ENCODE measurements at regions not wholly inside any gene's neighbourhood (a gene's known extent, or its start where the extent isn't known, plus 50 kb on each side); places are given as distances from the start of the nearest gene placed in this dataset.

DNA sequence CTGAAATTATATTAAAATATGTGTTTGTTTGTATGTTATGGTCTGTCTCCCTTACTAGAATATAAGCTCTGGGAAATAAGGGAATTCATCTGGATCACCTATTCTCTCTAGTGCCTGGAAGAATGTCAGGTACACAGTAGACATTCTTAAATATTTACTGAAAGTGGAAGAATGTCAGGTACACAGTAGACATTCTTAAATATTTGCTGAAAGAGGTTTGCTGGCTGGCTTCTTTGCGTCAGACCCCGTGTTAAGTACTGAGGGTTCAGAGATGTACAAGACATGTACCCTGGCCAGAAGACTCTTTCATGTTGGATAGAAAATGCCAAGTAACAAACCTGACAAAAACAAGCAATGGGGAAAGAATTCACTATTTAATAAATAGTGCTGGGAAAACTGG lies 199.1 kb downstream of the INSC start:
- Histone ChIP-seq H3K9me3 (no peaks in the 10 kb centered on the region), H3K4me3 (no peak overlapping the region), H3K4me1 (no peaks in the 10 kb centered on the region), H3K36me3 (no peaks in the 10 kb centered on the region), H3K27ac (no peak overlapping the region), H3K27me3 (no peaks in the 10 kb centered on the region)
- in situ Hi-C loops (cut with MboI; ENCODE audit: low pct_ligation_motif_present in 1 of 4, low pct_unique_long_range_greater_than_20kb in 1 of 4, low sequenced_read_pairs in 3 of 4) = no loop called here
- no peak for TF ChIP-seq POLR2A (IDR thresholded peaks at IDR 0.05)
- no peak for TF ChIP-seq EP300 (IDR thresholded peaks at IDR 0.05; ENCODE audit: low read depth)
- TF ChIP-seq, protein P1, sequence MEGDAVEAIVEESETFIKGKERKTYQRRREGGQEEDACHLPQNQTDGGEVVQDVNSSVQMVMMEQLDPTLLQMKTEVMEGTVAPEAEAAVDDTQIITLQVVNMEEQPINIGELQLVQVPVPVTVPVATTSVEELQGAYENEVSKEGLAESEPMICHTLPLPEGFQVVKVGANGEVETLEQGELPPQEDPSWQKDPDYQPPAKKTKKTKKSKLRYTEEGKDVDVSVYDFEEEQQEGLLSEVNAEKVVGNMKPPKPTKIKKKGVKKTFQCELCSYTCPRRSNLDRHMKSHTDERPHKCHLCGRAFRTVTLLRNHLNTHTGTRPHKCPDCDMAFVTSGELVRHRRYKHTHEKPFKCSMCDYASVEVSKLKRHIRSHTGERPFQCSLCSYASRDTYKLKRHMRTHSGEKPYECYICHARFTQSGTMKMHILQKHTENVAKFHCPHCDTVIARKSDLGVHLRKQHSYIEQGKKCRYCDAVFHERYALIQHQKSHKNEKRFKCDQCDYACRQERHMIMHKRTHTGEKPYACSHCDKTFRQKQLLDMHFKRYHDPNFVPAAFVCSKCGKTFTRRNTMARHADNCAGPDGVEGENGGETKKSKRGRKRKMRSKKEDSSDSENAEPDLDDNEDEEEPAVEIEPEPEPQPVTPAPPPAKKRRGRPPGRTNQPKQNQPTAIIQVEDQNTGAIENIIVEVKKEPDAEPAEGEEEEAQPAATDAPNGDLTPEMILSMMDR (IDR thresholded peaks at IDR 0.05) = no peak
- no peak for TF ChIP-seq POLR2AphosphoS5 (IDR thresholded peaks at IDR 0.05)
- DNase-seq = no peak
- intact Hi-C loops (cut with DNase I; ENCODE audit: low total_unique reads) = no loop called here
- WGBS, 2 donors (ENCODE audit: low coverage in 1 of 2) = 82 to 94% methylated on average over 2 of the region's 2 CpGs

GRCh38 chr11:15318814-15319213 lies 204.1 kb downstream of the INSC start:
- TF ChIP-seq POLR2AphosphoS5 (IDR thresholded peaks at IDR 0.05) = no peak
- TF ChIP-seq, protein P1 (IDR thresholded peaks at IDR 0.05) = no peak
- TF ChIP-seq EP300 (IDR thresholded peaks at IDR 0.05; ENCODE audit: low read depth) = no peak
- no peak for TF ChIP-seq POLR2A (IDR thresholded peaks at IDR 0.05)
- H3K4me3 ChIP-seq = no peak overlapping the region
- no peak for DNase-seq

GRCh38 chr11:15326520-15326919 lies 211.8 kb downstream of the INSC start:
- in situ Hi-C loops (cut with MboI; ENCODE audit: low pct_ligation_motif_present in 1 of 4, low pct_unique_long_range_greater_than_20kb in 1 of 4, low sequenced_read_pairs in 3 of 4) (no loop called here), intact Hi-C loops (cut with DNase I; ENCODE audit: low total_unique reads) (no loop called here)
- WGBS, 2 donors (ENCODE audit: low coverage in 1 of 2) = 95 to 96% methylated on average over 2 of the region's 2 CpGs
- Histone ChIP-seq H3K4me3 (no peak overlapping the region), H3K27ac (no peak overlapping the region), H3K9me3 (no peaks in the 10 kb centered on the region), H3K4me1 (no peaks in the 10 kb centered on the region), H3K27me3 (no peaks in the 10 kb centered on the region), H3K36me3 (no peaks in the 10 kb centered on the region)
- TF ChIP-seq, protein P1 (IDR thresholded peaks at IDR 0.05) = no peak
- no peak for TF ChIP-seq POLR2A (IDR thresholded peaks at IDR 0.05)
- no peak for TF ChIP-seq EP300 (IDR thresholded peaks at IDR 0.05; ENCODE audit: low read depth)
- TF ChIP-seq POLR2AphosphoS5 (IDR thresholded peaks at IDR 0.05) = no peak
- DNase-seq = no peak

More at GRCh38 chr11:15318814-15319213, 204.1 kb downstream of the INSC start:
- in situ Hi-C loops (cut with MboI; ENCODE audit: low pct_ligation_motif_present in 1 of 4, low pct_unique_long_range_greater_than_20kb in 1 of 4, low sequenced_read_pairs in 3 of 4) = no loop called here
- 66 to 83% methylated on average over 7 to 9 of the region's 9 CpGs for WGBS, 2 donors (ENCODE audit: low coverage in 1 of 2)
- H3K36me3 ChIP-seq = no peaks in the 10 kb centered on the region
- no peaks in the 10 kb centered on the region for H3K27me3 ChIP-seq
- H3K9me3 ChIP-seq = no peaks in the 10 kb centered on the region
- no peak overlapping the region for H3K27ac ChIP-seq
- no peaks in the 10 kb centered on the region for H3K4me1 ChIP-seq
- intact Hi-C loops (cut with DNase I; ENCODE audit: low total_unique reads) = no loop called here

GRCh38 chr11:15327786-15328231 lies 213.1 kb downstream of the INSC start:
- intact Hi-C loops (cut with DNase I; ENCODE audit: low total_unique reads) = no loop called here
- WGBS, 2 donors (ENCODE audit: low coverage in 1 of 2) = 38% methylated on average over 4 of the region's 4 CpGs

More at GRCh38 chr11:15327786-15328231, 213.1 kb downstream of the INSC start:
- Histone ChIP-seq H3K36me3 (no peaks in the 10 kb centered on the region), H3K4me1 (no peaks in the 10 kb centered on the region), H3K27me3 (no peaks in the 10 kb centered on the region), H3K4me3 (no peak overlapping the region), H3K27ac (no peak overlapping the region), H3K9me3 (no peaks in the 10 kb centered on the region)
- TF ChIP-seq EP300 (IDR thresholded peaks at IDR 0.05; ENCODE audit: low read depth) (no peak), POLR2A (IDR thresholded peaks at IDR 0.05) (no peak), POLR2AphosphoS5 (IDR thresholded peaks at IDR 0.05) (no peak)
- TF ChIP-seq, protein P1 (IDR thresholded peaks at IDR 0.05) = peak; percentile 45 to 69 (median 59)
- in situ Hi-C loops (cut with MboI; ENCODE audit: low pct_ligation_motif_present in 1 of 4, low pct_unique_long_range_greater_than_20kb in 1 of 4, low sequenced_read_pairs in 3 of 4) = no loop called here
- DNase-seq = peak; percentile 50
